HCT116 (cell line): ENCODE measurements at regions not wholly inside any gene's neighbourhood (a gene's known extent, or its start where the extent isn't known, plus 50 kb on each side); places are given as distances from the start of the nearest gene placed in this dataset.

Experiments
- ATAC-seq: fragments of 200-7000 bp; cut with Tn5 transposase; 2 replicates; pipeline ENCODE4 v1.9.1; 2020; ENCODE audit warnings: mild to moderate bottlenecking, moderate library complexity
- BruUV-seq: library from RNA; stranded (reverse); fragments of 400-500 nt; replicated peaks from 2 replicates; lab custom pipeline; 2021; lab: Mats Ljungman, UMichigan
- CTCF ChIA-PET: fragments of 300-600 bp; sonication (Branson Sonifier 250); formaldehyde crosslinking; loops from one replicate; lab custom pipeline; 2021; ENCODE audit warnings: antibody characterized with exemption; lab: Charles Lee
- POLR2A ChIA-PET: fragments of 300-600, 350-600 bp; sonication (Branson Sonifier 250); formaldehyde crosslinking; loops from one replicate; lab custom pipeline; 2021; ENCODE audit warnings: antibody characterized with exemption; lab: Charles Lee
- RAD21 ChIA-PET, 2 experiments: fragments of 300-600 bp; sonication (Branson Sonifier 250); formaldehyde crosslinking; loops; one replicate each; lab custom pipeline; 2023; ENCODE audit warnings: low total read pairs in 2 of 2; ENCODE audit not compliant: uncharacterized antibody in 2 of 2, unreplicated experiment in 2 of 2, low non-redundant PET in 1 of 2; lab: Charles Lee
- DNase-seq: peaks from one replicate; pipeline ENCODE4 v3.0.0-alpha.2; 2010; ENCODE audit warnings: low read depth, low spot score
- H2AFZ ChIP-seq: fragments of 200-600 bp; shearing (Covaris generic), sonication (generic); 2 replicates; pipeline ENCODE4 v1.6.1; 2017; ENCODE audit warnings: low read depth, mixed run types, mixed read lengths, antibody characterized with exemption, low read length; ENCODE audit not compliant: poor library complexity, severe bottlenecking
- H3K27ac ChIP-seq: 2 replicates; pipeline ENCODE4 v1.5.1; 2012; ENCODE audit warnings: low read depth, low read length
- H3K27me3 ChIP-seq: fragments of 200-600 bp; sonication (generic); 2 replicates; pipeline ENCODE4 v1.6.1; 2016; ENCODE audit warnings: mixed run types, low read length, mixed read lengths; ENCODE audit not compliant: insufficient read depth
- H3K36me3 ChIP-seq, 2 experiments: fragments of 200-500 bp in 1 of 2; fragments of 200-600 bp in 1 of 2; sonication (Bioruptor generic) in 1 of 2; sonication (generic) in 1 of 2; 2 replicates each; pipeline versions ENCODE4 v1.5.1 to v1.6.1; 2014 to 2016; ENCODE audit warnings: low read length in 2 of 2, inconsistent platforms in 1 of 2, mixed read lengths in 1 of 2, mixed run types in 1 of 2; ENCODE audit not compliant: insufficient read depth in 2 of 2, control insufficient read depth in 1 of 2
- H3K4me1 ChIP-seq, 2 experiments: fragments of 200-600 bp in 1 of 2; sonication (generic) in 1 of 2; 2 replicates each; pipeline versions ENCODE4 v1.5.1 to v1.6.1; 2012 to 2017; ENCODE audit warnings: low read length in 2 of 2, inconsistent platforms in 1 of 2, mild to moderate bottlenecking in 1 of 2, mixed read lengths in 1 of 2, mixed run types in 1 of 2, moderate library complexity in 1 of 2; ENCODE audit not compliant: insufficient read depth in 2 of 2, control insufficient read depth in 1 of 2
- H3K4me2 ChIP-seq: fragments of 200-600 bp; sonication (generic); 2 replicates; pipeline ENCODE4 v1.6.1; 2017; ENCODE audit warnings: mixed run types, low read length, mixed read lengths
- H3K4me3 ChIP-seq, 2 experiments: fragments of 200-600 bp in 1 of 2; sonication (generic) in 1 of 2; replicated peaks in 1 of 2; 2 replicates each; pipeline ENCODE4 v1.5.1; 2011 to 2016; ENCODE audit warnings: low read length in 2 of 2, control low read depth in 1 of 2, low read depth in 1 of 2, mild to moderate bottlenecking in 1 of 2, mixed read lengths in 1 of 2, mixed run types in 1 of 2
- H3K79me2 ChIP-seq: fragments of 200-600 bp; sonication (generic); 2 replicates; pipeline ENCODE4 v1.6.1; 2017; ENCODE audit warnings: mild to moderate bottlenecking, mixed run types, low read length, moderate library complexity, mixed read lengths; ENCODE audit not compliant: insufficient read depth
- H3K9ac ChIP-seq: fragments of 200-600 bp; sonication (generic); 2 replicates; pipeline ENCODE4 v1.6.1; 2016; ENCODE audit warnings: low read length, mixed read lengths
- H3K9me2 ChIP-seq: fragments of 200-600 bp; sonication (generic), shearing (Covaris generic); 2 replicates; pipeline ENCODE4 v1.6.1; 2017; ENCODE audit warnings: mixed run types, mild to moderate bottlenecking, moderate library complexity; ENCODE audit not compliant: insufficient read depth
- H3K9me3 ChIP-seq, 2 experiments: fragments of 200-500 bp in 1 of 2; fragments of 200-600 bp in 1 of 2; sonication (Bioruptor generic) in 1 of 2; sonication (generic) in 1 of 2; 2 replicates each; pipeline ENCODE4 v1.6.1; 2014 to 2017; ENCODE audit warnings: low read length in 2 of 2, mixed read lengths in 2 of 2, inconsistent platforms in 1 of 2, low read depth in 1 of 2, mild to moderate bottlenecking in 1 of 2, mixed run types in 1 of 2, moderate library complexity in 1 of 2; ENCODE audit not compliant: control insufficient read depth in 1 of 2, insufficient read depth in 1 of 2
- H4K20me1 ChIP-seq: fragments of 200-600 bp; sonication (generic), shearing (Covaris generic); 2 replicates; pipeline ENCODE4 v1.6.1; 2017; ENCODE audit warnings: mixed run types, mild to moderate bottlenecking, moderate library complexity; ENCODE audit not compliant: insufficient read depth
- CBX3 ChIP-seq: IDR thresholded peaks from 2 replicates; pipeline ENCODE4 v1.6.1; 2012; ENCODE audit warnings: low read depth
- CTCF ChIP-seq, 3 experiments: fragments of 200-600 bp in 1 of 3; sonication (generic) in 1 of 3; IDR thresholded peaks in 2 of 3; conservative IDR thresholded peaks in 1 of 3; 2 replicates each; pipeline ENCODE4 v1.5.1; 2012 to 2017; ENCODE audit warnings: low read depth in 2 of 3, low read length in 2 of 3, antibody characterized with exemption in 1 of 3, borderline replicate concordance in 1 of 3, control low read depth in 1 of 3, mild to moderate bottlenecking in 1 of 3, mixed read lengths in 1 of 3, mixed run types in 1 of 3, moderate library complexity in 1 of 3; ENCODE audit not compliant: insufficient read depth in 1 of 3
- EGR1 ChIP-seq: IDR thresholded peaks from 2 replicates; pipeline ENCODE4 v1.6.1; 2012; ENCODE audit warnings: low read depth
- ELF1 ChIP-seq: IDR thresholded peaks from 2 replicates; pipeline ENCODE4 v1.6.1; 2012; ENCODE audit warnings: low read depth, borderline replicate concordance
- EZH2phosphoT487 ChIP-seq: fragments of 200-600 bp; IDR thresholded peaks from 2 replicates; pipeline ENCODE4 v1.6.1; 2018; ENCODE audit warnings: antibody characterized with exemption, borderline replicate concordance
- FOSL1 ChIP-seq: IDR thresholded peaks from 2 replicates; pipeline ENCODE4 v1.6.1; 2012; ENCODE audit warnings: low read depth
- JUND ChIP-seq: IDR thresholded peaks from 2 replicates; pipeline ENCODE4 v1.6.1; 2012
- POLR2AphosphoS5 ChIP-seq: IDR thresholded peaks from 2 replicates; pipeline ENCODE4 v1.6.1; 2011; ENCODE audit warnings: mild to moderate bottlenecking, low read depth, low read length, moderate library complexity
- SIN3A ChIP-seq: IDR thresholded peaks from 2 replicates; pipeline ENCODE4 v1.6.1; 2012; ENCODE audit warnings: low read depth
- SP1 ChIP-seq: IDR thresholded peaks from 2 replicates; pipeline ENCODE4 v1.6.1; 2012; ENCODE audit warnings: low read depth
- SRF ChIP-seq: IDR thresholded peaks from 2 replicates; pipeline ENCODE4 v1.6.1; 2012; ENCODE audit warnings: low read depth
- TCF7L2 ChIP-seq: IDR thresholded peaks from 2 replicates; pipeline ENCODE4 v1.7.0; 2011; ENCODE audit warnings: borderline replicate concordance, inconsistent platforms; ENCODE audit not compliant: insufficient read depth, insufficient read length; ENCODE audit errors: extremely low read depth
- YY1 ChIP-seq: IDR thresholded peaks from 2 replicates; pipeline ENCODE4 v1.6.1; 2011; ENCODE audit warnings: low read length, low read depth, moderate library complexity, mild to moderate bottlenecking; ENCODE audit not compliant: insufficient replicate concordance; ENCODE audit errors: extremely low read depth
- ZBTB33 ChIP-seq: IDR thresholded peaks from 2 replicates; pipeline ENCODE4 v1.6.1; 2011; ENCODE audit warnings: mild to moderate bottlenecking, low read length, moderate library complexity; ENCODE audit not compliant: insufficient replicate concordance; ENCODE audit errors: extremely low read depth
- ZFX ChIP-seq: fragments of 450-650 bp; IDR thresholded peaks from 2 replicates; pipeline ENCODE4 v1.6.1; 2017
- ZNF274 ChIP-seq: fragments of 200-500 bp; sonication (Bioruptor generic); IDR thresholded peaks from 2 replicates; pipeline ENCODE4 v1.6.1; 2014; ENCODE audit warnings: mild to moderate bottlenecking, low read depth, low read length, inconsistent platforms
- intact Hi-C: fragments of 100-400 bp; cut with micrococcal nuclease; formaldehyde crosslinking; loops from 2 replicates; pipeline ENCODE4 v1.10.0; 2022
- TF ChIP-seq, protein P1 (sequence below): IDR thresholded peaks from 2 replicates; pipeline ENCODE4 v1.6.1; 2012
- TF ChIP-seq, protein P2 (sequence below): IDR thresholded peaks from 2 replicates; pipeline ENCODE4 v1.6.1; 2012
- TF ChIP-seq, protein P3 (sequence below): IDR thresholded peaks from 2 replicates; pipeline ENCODE4 v1.6.1; 2012; ENCODE audit warnings: low read depth

- RAD21 ChIA-PET = no interaction called here
- Histone ChIP-seq H3K27me3 (no peaks in the 10 kb centered on the region), H3K4me2 (no peak overlapping the region), H3K4me3 (no peak overlapping the region), H3K9me2 (no peaks in the 10 kb centered on the region), H3K27ac (no peak overlapping the region), H3K4me1 (no peaks in the 10 kb centered on the region), H3K9ac (no peak overlapping the region), H3K79me2 (no peaks in the 10 kb centered on the region), H3K9me3 (no peaks in the 10 kb centered on the region), H3K36me3 (no peaks in the 10 kb centered on the region), H4K20me1 (no peaks in the 10 kb centered on the region), H2AFZ (no peak overlapping the region)
- no peak for ATAC-seq
- TF ChIP-seq SP1 (no peak), TCF7L2 (no peak), YY1 (no peak), ZBTB33 (no peak), FOSL1 (no peak), ELF1 (no peak), ZFX (no peak), POLR2AphosphoS5 (no peak), EGR1 (no peak), JUND (no peak), CTCF (IDR thresholded peaks at IDR 0.05 in 2 of 3, conservative IDR thresholded peaks at IDR 0.05 in 1 of 3; ENCODE audit: borderline replicate concordance in 1 of 3, insufficient read depth in 1 of 3, low read depth in 2 of 3, low read length in 2 of 3) (no peak), CBX3 (no peak), SIN3A (no peak), ZNF274 (no peak), SRF (no peak), EZH2phosphoT487 (no peak)
- TF ChIP-seq, protein P1, sequence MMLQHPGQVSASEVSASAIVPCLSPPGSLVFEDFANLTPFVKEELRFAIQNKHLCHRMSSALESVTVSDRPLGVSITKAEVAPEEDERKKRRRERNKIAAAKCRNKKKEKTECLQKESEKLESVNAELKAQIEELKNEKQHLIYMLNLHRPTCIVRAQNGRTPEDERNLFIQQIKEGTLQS = no peak
- TF ChIP-seq, protein P2, sequence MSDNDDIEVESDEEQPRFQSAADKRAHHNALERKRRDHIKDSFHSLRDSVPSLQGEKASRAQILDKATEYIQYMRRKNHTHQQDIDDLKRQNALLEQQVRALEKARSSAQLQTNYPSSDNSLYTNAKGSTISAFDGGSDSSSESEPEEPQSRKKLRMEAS = no peak
- TF ChIP-seq, protein P3, sequence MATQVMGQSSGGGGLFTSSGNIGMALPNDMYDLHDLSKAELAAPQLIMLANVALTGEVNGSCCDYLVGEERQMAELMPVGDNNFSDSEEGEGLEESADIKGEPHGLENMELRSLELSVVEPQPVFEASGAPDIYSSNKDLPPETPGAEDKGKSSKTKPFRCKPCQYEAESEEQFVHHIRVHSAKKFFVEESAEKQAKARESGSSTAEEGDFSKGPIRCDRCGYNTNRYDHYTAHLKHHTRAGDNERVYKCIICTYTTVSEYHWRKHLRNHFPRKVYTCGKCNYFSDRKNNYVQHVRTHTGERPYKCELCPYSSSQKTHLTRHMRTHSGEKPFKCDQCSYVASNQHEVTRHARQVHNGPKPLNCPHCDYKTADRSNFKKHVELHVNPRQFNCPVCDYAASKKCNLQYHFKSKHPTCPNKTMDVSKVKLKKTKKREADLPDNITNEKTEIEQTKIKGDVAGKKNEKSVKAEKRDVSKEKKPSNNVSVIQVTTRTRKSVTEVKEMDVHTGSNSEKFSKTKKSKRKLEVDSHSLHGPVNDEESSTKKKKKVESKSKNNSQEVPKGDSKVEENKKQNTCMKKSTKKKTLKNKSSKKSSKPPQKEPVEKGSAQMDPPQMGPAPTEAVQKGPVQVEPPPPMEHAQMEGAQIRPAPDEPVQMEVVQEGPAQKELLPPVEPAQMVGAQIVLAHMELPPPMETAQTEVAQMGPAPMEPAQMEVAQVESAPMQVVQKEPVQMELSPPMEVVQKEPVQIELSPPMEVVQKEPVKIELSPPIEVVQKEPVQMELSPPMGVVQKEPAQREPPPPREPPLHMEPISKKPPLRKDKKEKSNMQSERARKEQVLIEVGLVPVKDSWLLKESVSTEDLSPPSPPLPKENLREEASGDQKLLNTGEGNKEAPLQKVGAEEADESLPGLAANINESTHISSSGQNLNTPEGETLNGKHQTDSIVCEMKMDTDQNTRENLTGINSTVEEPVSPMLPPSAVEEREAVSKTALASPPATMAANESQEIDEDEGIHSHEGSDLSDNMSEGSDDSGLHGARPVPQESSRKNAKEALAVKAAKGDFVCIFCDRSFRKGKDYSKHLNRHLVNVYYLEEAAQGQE = no peak
- no peak for DNase-seq
- intact Hi-C loops = no loop called here
- BruUV-seq = no TSS peak
- CTCF ChIA-PET = no interaction called here
- POLR2A ChIA-PET = no interaction called here
These were observed 225.4 kb downstream of the FOXD2 start for GRCh38 chr1:47663286-47663685.
